HG02610 (cell line): ENCODE measurements at regions not wholly inside any gene's neighbourhood (a gene's known extent, or its start where the extent isn't known, plus 50 kb on each side); places are given as distances from the start of the nearest gene placed in this dataset.

Experiments
- ATAC-seq: cut with Tn5 transposase; IDR thresholded peaks from one replicate; pipeline ENCODE4 v1.9.1; 2021; ENCODE audit warnings: mild to moderate bottlenecking, moderate library complexity; ENCODE audit not compliant: unreplicated experiment

GRCh38 chr5:166493040-166493439 is 1798.4 kb upstream of the WWC1 start:
- no peak for ATAC-seq

GRCh38 chr5:166493612-166494011 is 1797.8 kb upstream of the WWC1 start:
- no peak for ATAC-seq

GRCh38 chr5:166497496-166498104 is 1793.8 kb upstream of the WWC1 start:
- no peak for ATAC-seq

- no peak for ATAC-seq
Measured at GRCh38 chr5:166499447-166500240, 1791.8 kb upstream of the WWC1 start.

GRCh38 chr5:166503506-166503905 is 1787.9 kb upstream of the WWC1 start:
- no peak for ATAC-seq

- no peak for ATAC-seq
Measured at GRCh38 chr5:166505067-166505466, 1786.4 kb upstream of the WWC1 start.

- no peak for ATAC-seq
Measured at GRCh38 chr5:166505544-166505943, 1785.9 kb upstream of the WWC1 start.

- no peak for ATAC-seq
Measured at GRCh38 chr5:166507810-166508425, 1783.5 kb upstream of the WWC1 start.

GRCh38 chr5:166509085-166509484 is 1782.4 kb upstream of the WWC1 start:
- no peak for ATAC-seq

GRCh38 chr5:166517976-166518375 is 1773.5 kb upstream of the WWC1 start:
- no peak for ATAC-seq

- no peak for ATAC-seq
Measured at GRCh38 chr5:166523206-166523605, 1768.2 kb upstream of the WWC1 start.

- no peak for ATAC-seq
Measured at GRCh38 chr5:166529200-166529599, 1762.2 kb upstream of the WWC1 start.

- no peak for ATAC-seq
Measured at GRCh38 chr5:166532456-166533220, 1758.8 kb upstream of the WWC1 start.

- ATAC-seq: no peak
Measured at GRCh38 chr5:166535641-166536040, 1755.8 kb upstream of the WWC1 start.

- no peak for ATAC-seq
Measured at GRCh38 chr5:166540156-166540555, 1751.3 kb upstream of the WWC1 start.

GRCh38 chr5:166551384-166551783 is 1740.1 kb upstream of the WWC1 start:
- ATAC-seq: no peak

GRCh38 chr5:166553778-166554177 is 1737.7 kb upstream of the WWC1 start:
- no peak for ATAC-seq

GRCh38 chr5:166561759-166562158 is 1729.7 kb upstream of the WWC1 start:
- ATAC-seq: no peak

GRCh38 chr5:166562246-166562645 is 1729.2 kb upstream of the WWC1 start:
- ATAC-seq: no peak

GRCh38 chr5:166566725-166567124 is 1724.7 kb upstream of the WWC1 start:
- no peak for ATAC-seq

- no peak for ATAC-seq
Measured at GRCh38 chr5:166570865-166571264, 1720.6 kb upstream of the WWC1 start.
